Activated T-cell treated with anti-CD3 and anti-CD28 coated beads, Interleukin-2, amount 50 U/mL, for 24 hours (primary cell): ENCODE measurements at regions not wholly inside any gene's neighbourhood (a gene's known extent, or its start where the extent isn't known, plus 50 kb on each side); places are given as distances from the start of the nearest gene placed in this dataset.

Source experiments
- DNase-seq: peaks from one replicate; pipeline ENCODE4 v3.0.0-alpha.2; 2020
- H3K27ac Mint-ChIP-seq: 2 replicates; pipeline ENCODE4 v1.8.0; 2020; ENCODE audit warnings: mild to moderate bottlenecking, mixed read lengths
- H3K27me3 Mint-ChIP-seq: 2 replicates; pipeline ENCODE4 v1.8.0; 2020; ENCODE audit warnings: mixed read lengths
- H3K36me3 Mint-ChIP-seq: 2 replicates; pipeline ENCODE4 v1.8.0; 2020; ENCODE audit warnings: low read depth, mixed read lengths
- H3K4me1 Mint-ChIP-seq: 2 replicates; pipeline ENCODE4 v1.8.0; 2020; ENCODE audit warnings: low read depth, mixed read lengths
- H3K4me3 Mint-ChIP-seq: 2 replicates; pipeline ENCODE4 v1.8.0; 2020; ENCODE audit warnings: mild to moderate bottlenecking, moderate library complexity, mixed read lengths
- H3K9me3 Mint-ChIP-seq: 2 replicates; pipeline ENCODE4 v1.8.0; 2020; ENCODE audit warnings: mixed read lengths

GRCh38 chr12:54129028-54129903 lies 59.5 kb downstream of the SMUG1 start:
- Mint-ChIP-seq H3K27me3 (peaks cover 87% of the 10 kb centered on the region), H3K27ac (no peak overlapping the region), H3K4me1 (peaks cover 11% of the 10 kb centered on the region), H3K9me3 (no peaks in the 10 kb centered on the region), H3K4me3 (no peak overlapping the region), H3K36me3 (no peaks in the 10 kb centered on the region)
- no peak for DNase-seq
